HG03354 (cell line): ENCODE measurements at regions not wholly inside any gene's neighbourhood (a gene's known extent, or its start where the extent isn't known, plus 50 kb on each side); places are given as distances from the start of the nearest gene placed in this dataset.
A peak's percentile ranks its signal among the peaks of the same experiment; 100 is the strongest.

Experiments
- ATAC-seq: cut with Tn5 transposase; IDR thresholded peaks from one replicate; pipeline ENCODE4 v1.9.1; 2021; ENCODE audit warnings: mild to moderate bottlenecking; ENCODE audit not compliant: unreplicated experiment, poor library complexity, severe bottlenecking

DNA sequence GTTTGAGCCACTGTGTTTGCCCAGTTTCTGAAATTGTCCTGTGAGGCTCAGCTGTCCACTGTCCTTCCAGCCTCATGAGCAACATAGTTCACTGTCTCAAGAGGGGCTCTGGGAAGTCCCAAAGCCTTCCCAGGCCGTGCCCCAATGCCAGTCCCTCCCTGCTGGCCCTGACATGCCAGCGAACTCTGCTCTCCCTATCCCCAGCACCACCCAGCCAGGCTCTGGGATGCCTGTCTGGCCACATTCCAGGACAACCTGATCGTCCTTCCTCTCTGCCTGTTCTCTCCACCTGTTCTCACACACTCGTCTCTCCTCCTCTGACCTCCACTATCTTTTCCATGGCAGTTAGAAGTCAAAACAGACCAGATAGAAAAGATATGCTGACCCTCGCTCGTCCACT lies 278.0 kb upstream of the ID2 start:
- no peak for ATAC-seq

DNA sequence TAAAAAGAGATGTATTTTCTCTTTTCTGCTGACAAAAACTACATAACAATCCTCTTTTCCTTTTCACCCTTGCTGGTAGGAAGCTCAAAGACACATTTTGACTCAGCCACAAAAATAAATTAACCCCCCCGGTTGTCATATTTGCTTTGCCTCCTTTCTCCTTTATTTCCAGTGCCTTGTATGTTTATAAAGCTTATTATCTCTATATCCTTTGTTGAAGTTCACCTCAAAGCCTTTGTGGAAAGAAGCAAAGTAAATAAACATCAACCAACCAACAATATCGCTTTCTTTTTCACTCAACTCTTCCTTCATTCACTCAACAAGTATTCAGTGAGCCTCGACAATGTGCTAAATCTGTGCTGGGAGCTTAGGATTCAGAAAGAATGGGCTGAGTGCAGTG lies 276.5 kb upstream of the ID2 start:
- ATAC-seq, result no peak

DNA sequence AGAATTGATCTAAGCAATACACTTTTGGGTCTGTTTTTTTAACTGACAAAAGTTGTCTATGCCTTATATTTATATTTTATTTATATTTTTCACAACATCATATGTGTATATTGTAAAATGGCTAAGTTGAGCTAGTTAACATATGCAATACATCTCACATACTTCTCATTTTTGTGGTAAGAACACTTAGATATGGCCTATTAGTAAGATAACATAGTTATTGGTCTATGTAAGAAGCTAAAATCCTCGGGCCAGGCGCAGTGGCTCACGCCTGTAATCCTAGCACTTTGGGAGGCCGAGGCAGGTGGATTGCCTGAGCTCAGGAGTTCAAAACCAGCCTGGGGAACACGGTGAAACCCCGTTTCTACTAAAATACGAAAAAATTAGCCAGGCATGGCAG lies 275.6 kb upstream of the ID2 start:
- no peak for ATAC-seq

DNA sequence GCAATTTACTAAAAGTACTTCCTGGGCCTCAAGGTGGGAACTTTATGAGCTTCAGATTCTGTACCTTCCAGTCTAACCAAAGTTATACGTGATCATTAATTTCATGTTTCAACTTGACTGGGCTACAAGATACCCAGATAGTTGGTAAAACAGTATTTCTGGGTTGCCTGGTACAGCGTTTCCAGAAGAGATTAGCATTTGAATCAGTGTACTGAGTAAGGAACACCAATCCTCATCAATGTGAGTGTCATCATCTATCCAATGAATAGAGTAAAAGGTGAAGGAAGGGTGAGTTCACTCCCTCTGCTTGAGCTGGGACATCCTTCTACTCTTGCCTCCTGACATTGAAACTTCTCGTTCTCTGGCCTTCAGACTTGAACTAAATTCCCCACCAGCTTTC lies 274.5 kb upstream of the ID2 start:
- ATAC-seq, result no peak

DNA sequence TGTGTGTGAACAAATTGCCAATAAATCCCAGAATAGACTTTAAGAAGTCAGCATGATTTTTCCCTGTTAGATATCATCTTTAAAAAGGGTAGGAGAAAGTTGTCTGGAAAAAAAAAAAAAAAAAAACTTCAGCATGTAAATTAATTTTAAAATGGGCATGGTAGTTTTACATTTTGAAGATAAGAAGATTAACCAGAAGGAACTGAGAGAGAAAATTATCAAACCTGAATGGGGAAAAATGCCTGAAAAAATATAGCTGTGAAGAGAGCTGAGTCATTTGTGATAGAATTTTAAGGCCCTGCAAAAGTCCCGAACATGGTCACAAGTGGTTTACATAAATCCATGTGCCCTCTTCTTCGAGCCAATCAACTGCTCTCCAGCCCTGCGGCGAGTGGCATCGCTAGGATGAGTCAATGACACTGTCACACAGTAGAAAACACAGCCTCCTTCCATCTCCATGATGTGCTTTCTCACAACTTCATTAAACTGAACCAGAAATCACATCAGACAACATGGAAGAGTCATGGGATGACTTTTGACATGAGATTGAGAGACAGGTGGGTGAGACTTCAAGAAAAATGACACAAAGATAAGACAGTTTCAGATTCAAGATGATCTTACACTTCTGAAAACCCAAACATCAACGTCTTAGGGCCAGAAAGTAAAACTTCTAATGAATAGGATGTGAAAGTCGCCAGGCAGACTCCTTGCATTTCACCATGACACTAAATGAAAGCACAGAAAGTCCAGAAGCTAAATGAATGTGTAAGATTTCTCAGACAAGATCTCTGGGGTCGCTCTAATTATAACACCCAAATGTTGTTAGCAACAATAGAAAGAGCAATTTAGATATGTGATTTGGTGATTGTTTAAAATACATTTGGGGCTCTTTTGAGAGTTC lies 273.0 kb upstream of the ID2 start:
- peak; percentile 92 for ATAC-seq

DNA sequence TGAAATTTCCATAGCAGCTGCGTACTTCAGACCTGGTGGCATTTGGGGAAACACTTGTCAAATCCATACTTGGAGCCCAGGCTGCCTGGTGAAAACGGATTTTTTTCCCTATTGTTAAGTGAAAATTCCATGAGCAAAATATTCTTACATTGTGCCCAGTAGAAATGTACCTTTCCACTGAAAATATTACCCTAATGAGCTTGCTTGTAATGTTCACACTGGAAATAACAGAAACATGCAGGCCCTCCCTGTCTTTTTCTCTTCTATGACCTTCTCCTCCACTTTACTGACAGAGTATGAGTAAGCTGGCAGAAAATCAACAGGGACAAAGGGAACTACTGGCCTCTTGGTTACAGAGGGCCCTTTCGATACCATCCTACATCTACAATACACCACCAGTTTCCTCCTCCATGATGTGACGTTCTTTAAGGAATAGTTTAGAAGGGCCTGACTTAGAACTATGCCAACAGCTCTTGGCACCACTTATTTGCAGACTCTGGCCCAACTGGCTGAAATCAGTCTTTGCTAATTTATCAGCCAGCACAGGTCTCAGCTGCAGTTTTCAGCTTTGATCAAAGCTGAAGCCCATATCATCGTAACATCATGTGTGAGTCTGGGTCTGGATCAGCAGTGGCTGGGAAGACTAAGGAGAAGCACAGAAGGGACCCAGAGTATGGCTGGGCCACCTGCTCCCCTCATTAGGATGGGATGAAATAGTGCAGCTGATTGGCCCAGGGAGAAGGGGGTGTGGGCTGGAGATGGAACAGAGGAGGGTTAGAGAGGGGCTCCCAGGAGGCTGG lies 272.2 kb upstream of the ID2 start:
- no peak for ATAC-seq

DNA sequence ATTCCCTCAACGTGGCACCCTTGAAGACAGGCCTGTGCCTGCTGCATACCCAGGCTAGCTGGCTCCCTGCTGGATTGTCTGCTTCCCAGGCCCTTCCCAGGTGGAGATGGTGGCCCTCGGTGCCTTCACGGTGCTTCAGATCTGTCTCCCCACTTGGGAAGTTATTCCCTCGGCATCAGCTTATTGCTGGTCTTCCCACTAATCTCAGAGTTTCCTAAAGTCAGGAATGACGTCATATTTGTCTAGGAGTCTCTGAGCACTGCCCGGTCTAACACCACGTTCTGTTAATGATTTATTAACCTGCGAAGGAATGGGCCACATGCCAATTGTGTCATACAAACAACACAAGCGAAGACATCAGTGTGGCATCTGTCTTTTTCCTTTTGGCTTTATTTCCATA lies 269.8 kb upstream of the ID2 start:
- ATAC-seq, result no peak

DNA sequence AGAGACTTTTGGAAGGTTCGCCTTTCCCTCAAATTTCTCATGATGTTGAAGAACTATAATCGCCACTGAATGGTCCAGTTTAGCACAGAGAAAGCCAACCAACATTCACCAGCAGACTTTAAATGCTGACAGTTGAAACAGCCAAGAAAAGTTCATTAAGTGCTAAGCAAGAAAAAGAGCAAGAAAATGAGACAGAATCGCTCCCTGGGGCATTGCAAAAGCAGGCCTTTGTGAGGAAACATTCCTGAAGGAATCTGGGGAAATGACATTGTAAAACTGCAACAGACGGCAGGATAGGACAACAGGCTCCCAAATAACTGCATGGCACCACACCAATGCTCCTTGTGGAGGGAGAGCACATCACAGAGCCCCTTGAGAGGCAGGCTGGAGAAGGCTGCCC lies 269.3 kb upstream of the ID2 start:
- ATAC-seq, result no peak

DNA sequence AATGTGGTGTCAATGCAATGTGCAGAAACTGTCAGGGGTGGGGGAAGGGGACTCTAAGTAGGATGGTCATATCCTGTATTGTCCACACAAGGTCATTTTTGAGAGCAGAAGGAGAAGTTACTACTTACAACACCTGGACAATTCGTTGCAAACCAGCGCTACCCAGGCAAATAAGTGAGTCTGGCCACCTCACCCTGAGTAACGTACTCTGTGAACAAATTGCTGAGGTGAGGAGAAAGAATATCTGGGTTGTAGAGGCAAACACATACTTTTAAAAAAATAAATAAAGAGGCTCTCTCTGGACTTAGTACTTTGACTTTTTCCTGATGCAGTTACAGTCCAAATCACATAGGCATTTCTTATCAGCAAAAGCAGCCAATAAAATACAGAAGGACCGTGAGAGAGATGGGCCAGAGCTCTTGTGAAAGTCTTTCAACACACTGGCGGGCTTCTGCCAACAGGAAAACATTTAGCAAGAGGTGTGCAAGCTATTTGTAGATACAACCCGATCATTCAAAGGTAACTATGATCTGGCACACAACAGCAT lies 268.2 kb upstream of the ID2 start:
- no peak for ATAC-seq

DNA sequence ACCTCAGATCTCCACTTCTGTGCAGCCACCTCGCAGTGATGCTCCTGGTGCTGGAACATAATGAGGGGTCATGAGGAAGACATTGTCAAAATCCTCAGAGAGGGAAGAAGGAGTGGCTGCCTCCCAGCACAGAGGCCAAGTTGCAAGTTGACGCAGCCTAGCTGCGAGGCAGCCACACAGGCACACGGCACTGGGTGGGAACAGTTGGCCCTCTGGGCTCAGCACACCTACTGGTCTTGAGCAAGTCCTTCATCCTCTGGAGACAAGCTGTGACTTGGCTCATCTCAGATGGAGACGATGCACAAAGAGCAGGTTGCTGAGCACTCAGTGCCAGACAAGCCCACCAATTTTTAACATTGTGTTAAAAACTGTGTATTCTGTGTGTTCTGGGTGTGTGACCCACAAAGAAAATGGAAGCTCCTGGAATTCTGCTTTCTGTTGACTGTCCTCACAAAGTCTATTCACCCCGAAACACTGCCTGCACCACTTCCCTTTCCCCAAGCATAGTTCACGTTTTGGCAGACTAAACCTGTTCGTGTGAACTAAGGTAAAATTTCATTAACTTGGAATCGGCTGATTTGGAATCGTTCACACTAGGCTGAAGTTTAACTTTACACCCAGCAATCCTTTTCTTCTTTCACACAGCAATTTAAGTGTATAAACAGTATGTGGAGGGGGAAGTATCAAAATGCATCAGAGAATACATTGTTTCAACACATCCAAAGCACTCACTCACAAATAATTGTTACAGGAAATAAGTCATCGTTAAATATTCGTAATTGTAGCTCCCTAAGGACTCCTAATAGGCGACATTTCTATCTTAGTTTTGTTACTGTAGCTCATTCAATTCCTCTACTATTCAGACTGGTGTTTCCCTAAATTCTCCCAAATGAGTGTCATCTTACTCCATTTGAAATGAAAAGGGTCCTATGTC lies 266.6 kb upstream of the ID2 start:
- no peak for ATAC-seq

DNA sequence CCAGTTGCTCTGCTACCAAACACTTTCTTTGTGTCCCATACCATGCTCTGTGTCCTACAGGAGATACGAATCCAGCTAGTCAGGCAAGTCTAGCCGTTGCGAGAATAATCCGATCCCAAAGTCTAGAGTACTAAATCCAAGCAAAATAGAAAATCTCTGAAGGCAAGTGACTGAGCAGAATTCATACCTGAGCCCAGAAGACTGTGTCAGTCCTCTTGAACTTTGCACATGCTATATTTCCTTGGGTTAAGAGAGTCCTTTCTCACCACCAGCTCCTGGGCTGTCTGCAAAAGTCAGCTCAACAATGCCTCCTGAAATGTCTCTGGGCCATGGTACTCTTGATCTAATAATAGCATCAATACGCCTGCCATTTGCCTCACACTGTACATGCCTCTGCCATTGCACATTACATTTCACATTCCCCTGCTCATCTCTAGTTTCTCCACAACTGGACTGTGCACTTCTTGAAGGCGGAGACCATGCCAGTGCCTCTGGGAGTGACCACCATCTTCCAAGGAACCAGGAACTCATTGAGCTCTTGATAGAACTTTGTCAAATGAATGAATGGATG lies 265.8 kb upstream of the ID2 start:
- no peak for ATAC-seq

DNA sequence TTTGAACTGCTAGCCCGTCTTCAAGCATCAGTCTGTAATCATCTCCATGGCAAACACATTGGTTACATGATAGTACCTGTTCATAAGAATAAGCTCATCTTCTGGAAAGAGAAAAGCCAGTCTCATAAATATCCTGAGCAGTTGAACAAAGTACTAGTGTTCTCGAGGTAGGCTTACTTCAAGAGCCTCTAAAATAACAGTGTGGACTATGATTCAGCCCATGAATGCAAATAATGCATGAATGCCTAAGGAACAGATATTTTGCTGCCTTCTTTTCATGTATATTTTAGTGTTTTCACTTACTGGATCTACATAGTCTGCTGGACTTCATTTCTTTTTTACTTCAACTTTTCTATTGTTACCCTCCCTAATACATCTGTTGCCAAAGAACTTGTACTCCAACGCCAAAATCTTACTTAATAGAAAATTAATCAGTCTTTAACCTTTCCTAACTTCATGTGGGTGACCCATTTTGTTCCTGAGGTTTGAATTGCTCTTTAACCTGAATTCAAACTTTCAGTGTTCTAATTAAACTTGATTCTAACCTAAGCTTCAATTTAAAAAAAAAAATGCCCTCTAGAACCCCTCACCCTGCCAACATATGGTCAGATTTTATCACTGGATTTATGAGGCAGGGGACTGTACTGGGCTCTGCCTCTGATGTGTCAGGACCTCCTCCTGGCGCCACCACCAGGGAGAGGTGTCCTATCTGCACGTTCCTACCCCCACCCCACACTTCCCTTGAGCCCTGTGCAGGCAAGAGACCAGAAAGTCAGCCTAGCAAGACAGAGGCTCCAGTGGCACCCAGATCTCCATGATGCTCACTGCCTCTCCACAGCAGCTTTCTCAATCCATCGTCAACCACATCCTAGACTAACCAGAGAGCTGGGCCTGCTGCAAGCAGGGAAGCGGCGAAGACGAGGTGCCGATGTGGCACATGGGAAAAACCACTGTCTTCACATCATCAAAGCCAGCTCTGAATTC lies 264.7 kb upstream of the ID2 start:
- no peak for ATAC-seq

DNA sequence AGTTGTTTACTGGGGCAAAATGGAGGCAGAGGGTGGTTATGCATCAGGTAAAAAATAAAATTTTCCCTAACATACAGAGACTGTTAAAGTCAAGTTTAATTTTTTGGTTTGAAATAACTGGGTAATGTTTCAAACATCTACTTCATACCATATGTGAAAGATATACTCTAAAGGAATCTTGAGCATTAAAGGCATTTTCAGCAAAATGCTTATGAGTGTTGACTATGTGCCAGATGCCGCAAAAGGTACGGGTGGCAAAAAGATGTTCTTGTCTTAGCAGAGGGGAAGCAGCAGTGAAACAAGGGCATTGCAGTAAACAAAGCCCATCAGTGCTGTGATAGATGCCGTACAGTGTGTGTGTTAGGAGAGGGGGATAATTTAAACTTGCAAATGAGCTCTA lies 263.1 kb upstream of the ID2 start:
- ATAC-seq, result no peak

DNA sequence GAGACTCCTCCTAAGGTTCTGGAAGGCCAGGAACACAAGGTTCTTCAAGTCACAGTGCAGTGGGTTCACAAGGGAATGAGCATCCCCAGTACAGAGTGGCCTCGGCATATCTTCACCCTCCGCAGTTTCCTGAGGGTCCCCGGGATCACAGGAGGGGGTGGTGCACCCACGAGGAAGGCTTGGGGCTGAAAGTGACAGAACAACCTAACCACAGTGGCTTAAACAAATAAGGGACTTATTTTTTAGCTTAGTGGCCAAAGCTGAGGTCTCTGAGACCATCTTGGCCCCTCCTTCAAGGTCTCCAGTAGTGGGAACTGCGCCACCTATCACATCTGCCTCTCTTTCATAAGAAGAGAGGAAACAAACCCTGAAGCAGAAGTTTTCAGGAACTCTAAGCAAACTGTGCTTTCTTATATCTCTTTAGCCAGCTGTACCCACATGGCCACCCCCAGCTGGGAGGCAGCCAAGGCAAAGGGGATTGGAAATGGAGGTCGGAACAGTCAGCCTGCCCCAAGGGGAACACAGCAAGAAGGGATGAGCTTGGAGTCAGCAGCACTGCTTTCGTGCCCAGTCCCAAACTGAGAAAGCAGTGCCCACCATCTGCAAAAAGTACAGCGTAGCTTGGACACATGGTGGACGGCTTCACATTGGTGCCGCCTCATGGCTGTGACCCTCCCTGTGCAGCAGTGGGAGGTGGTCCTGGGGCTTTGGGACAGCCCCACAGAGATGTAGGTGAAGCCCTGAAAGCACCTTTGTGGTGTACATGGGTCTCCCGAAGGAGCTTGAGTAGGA lies 260.0 kb upstream of the ID2 start:
- ATAC-seq, result peak; percentile 97

DNA sequence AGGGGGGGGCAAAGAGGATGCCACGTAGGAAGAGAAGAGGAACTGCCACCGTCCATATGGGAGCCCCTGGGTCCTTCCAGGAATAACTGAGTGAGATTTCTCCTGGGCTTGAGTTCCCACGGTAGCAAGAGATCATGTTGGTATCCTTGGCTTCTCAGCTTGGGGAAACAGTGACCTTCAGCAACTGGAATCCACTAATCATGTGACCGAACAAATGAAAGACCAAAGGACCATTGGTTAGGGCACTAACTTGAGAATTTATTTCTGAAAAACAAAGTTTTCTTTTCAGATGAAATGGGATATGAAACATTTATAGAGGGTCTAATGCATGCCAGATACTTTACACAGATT lies 259.4 kb upstream of the ID2 start:
- ATAC-seq, result no peak

DNA sequence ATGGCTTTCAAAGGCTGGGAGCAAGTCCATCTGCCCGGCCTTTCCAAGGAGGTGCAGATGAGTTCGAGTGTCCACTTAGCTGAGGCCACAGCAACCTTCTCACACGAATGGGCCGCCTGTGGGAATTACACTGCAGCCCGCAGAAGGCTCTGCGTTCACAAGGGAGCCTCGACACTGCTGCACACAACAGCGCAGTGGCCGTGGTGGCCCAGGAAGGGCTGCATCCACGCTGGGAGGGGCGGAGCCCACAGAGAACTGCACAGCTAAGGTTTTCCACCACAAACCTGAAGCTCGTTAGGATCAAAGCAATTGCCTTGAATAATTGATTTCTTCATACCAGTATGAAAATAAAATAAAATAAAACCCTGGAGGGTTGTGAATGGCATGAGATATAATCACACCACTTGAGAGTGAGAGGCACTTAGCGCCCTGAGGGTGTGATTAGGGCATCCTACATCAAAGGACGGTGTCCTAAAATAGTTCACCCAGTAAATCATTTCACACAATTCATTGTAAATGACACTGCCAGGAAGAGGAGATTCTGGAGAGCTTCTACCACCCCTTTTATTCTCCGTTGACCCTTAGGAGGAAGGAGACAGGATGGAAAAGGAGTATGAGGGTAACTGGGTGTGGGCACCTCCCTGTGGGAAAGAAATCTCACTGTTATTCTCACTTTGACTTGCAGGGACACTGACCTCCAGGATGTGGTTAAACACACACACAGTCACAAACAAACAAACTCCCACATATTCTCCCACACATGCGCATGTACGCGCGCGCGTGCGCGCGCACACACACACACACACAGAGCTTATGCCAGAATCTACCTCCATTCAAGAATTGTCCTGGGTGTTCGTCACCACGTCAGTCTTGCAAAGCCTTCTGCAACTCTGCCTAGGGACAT lies 256.6 kb upstream of the ID2 start:
- no peak for ATAC-seq

DNA sequence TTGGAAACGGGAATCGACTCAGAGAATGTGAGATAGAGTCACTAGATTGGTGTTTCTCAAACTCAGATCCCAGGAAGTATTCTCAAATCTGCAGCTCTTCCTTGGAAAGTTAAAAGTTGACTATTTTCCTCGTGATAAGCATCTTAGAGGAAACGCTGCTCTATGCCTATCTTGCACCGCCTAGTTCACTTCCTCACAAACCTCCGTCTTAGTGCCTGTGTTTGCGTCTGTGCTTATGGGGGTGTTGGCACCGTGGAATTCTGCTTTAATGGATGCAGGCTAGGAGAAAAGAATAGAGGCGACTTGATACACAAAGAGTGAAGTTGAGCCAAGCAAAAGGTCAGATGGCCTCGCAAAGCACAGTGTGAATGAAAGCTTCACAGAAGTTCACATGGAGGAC lies 255.3 kb upstream of the ID2 start:
- no peak for ATAC-seq
